Caki2 (cell line): ENCODE measurements at regions not wholly inside any gene's neighbourhood (a gene's known extent, or its start where the extent isn't known, plus 50 kb on each side); places are given as distances from the start of the nearest gene placed in this dataset.

Experiments
- DNase-seq: peaks from one replicate; pipeline ENCODE4 v3.0.0-alpha.2; 2015; ENCODE audit warnings: low read depth
- in situ Hi-C: cut with HindIII; loops from 2 replicates; pipeline ENCODE4 v1.10.0; 2016; ENCODE audit warnings: low sequenced_read_pairs, low pct_unique_long_range_greater_than_20kb, mixed read lengths

GRCh38 chr2:136219963-136220362, 102.0 kb upstream of the CXCR4 start:
- DNase-seq, result no peak

GRCh38 chr2:136219341-136219740, 101.4 kb upstream of the CXCR4 start:
- DNase-seq, result no peak
- in situ Hi-C loops, result no loop called here

More at GRCh38 chr2:136219963-136220362, 102.0 kb upstream of the CXCR4 start:
- in situ Hi-C loops, result no loop called here

GRCh38 chr2:136217996-136218395, 100.0 kb upstream of the CXCR4 start:
- DNase-seq, result no peak
- in situ Hi-C loops, result no loop called here

GRCh38 chr2:136215908-136216472, 98.0 kb upstream of the CXCR4 start:
- in situ Hi-C loops, result no loop called here
- DNase-seq, result no peak

GRCh38 chr2:136215449-136215848, 97.5 kb upstream of the CXCR4 start:
- in situ Hi-C loops, result no loop called here
- no peak for DNase-seq

GRCh38 chr2:136214307-136215200, 96.6 kb upstream of the CXCR4 start:
- no peak for DNase-seq
- in situ Hi-C loops, result no loop called here

GRCh38 chr2:136213836-136214235, 95.9 kb upstream of the CXCR4 start:
- in situ Hi-C loops, result no loop called here
- DNase-seq, result no peak

- in situ Hi-C loops, result no loop called here
- no peak for DNase-seq
Measured at GRCh38 chr2:136212426-136213378, 94.8 kb upstream of the CXCR4 start.

- no peak for DNase-seq
- in situ Hi-C loops, result no loop called here
Measured at GRCh38 chr2:136211701-136212100, 93.8 kb upstream of the CXCR4 start.

- no peak for DNase-seq
- in situ Hi-C loops, result no loop called here
Measured at GRCh38 chr2:136210822-136211221, 92.9 kb upstream of the CXCR4 start.

GRCh38 chr2:136210455-136210805, 92.5 kb upstream of the CXCR4 start:
- in situ Hi-C loops, result no loop called here

GRCh38 chr2:136209561-136210454, 91.9 kb upstream of the CXCR4 start:
- DNase-seq, result no peak
- in situ Hi-C loops, result no loop called here

More at GRCh38 chr2:136210455-136210805, 92.5 kb upstream of the CXCR4 start:
- DNase-seq, result no peak

- in situ Hi-C loops, result no loop called here
- DNase-seq, result no peak
Measured at GRCh38 chr2:136208682-136209420, 90.9 kb upstream of the CXCR4 start.

GRCh38 chr2:136207665-136208064, 89.7 kb upstream of the CXCR4 start:
- DNase-seq, result no peak
- in situ Hi-C loops, result no loop called here

- DNase-seq, result no peak
Measured at GRCh38 chr2:136207030-136207623, 89.2 kb upstream of the CXCR4 start.

GRCh38 chr2:136206613-136207012, 88.7 kb upstream of the CXCR4 start:
- no peak for DNase-seq
- in situ Hi-C loops, result no loop called here

More at GRCh38 chr2:136207030-136207623, 89.2 kb upstream of the CXCR4 start:
- in situ Hi-C loops, result no loop called here

- DNase-seq, result no peak
- in situ Hi-C loops, result no loop called here
Measured at GRCh38 chr2:136205615-136206014, 87.7 kb upstream of the CXCR4 start.
